Vagina (tissue), 2 donors: ENCODE measurements at regions not wholly inside any gene's neighbourhood (a gene's known extent, or its start where the extent isn't known, plus 50 kb on each side); places are given as distances from the start of the nearest gene placed in this dataset.

Experiments
- POLR2A ChIP-seq, 2 donors: fragments of 450-650 bp; IDR thresholded peaks; one replicate each; pipeline ENCODE4 v1.6.1; 2017; ENCODE audit warnings: antibody characterized with exemption in 2 of 2, mild to moderate bottlenecking in 2 of 2, moderate library complexity in 2 of 2
- TF ChIP-seq, protein P1 (sequence below), 3 experiments: fragments of 450-650 bp in 2 of 3; fragments of 200-600 bp in 1 of 3; sonication (generic) in 1 of 3; IDR thresholded peaks; one replicate each; pipeline ENCODE4 v1.5.1; 2017 to 2019; ENCODE audit warnings: antibody characterized with exemption in 3 of 3, mild to moderate bottlenecking in 2 of 3, moderate library complexity in 2 of 3

DNA sequence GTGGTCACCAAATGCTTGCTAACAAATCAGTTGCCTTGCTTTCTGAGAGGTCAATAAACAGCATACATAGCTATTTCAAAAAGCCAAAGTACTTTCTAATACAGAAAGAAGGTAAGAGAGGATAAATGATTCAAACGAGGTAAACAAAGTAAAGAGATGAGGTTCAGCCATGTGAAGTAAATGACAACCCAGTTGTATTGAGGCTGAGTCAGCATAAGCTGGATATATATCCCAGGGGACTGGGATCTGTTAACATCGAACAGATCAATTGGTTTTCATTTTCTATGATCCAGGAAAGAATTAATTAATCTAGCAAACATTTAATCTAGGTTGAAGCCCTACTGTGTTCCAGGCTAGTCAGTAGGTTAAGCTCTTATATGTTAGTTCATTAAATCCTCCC is 97.3 kb upstream of the GRIA3 start:
- TF ChIP-seq, protein P1, sequence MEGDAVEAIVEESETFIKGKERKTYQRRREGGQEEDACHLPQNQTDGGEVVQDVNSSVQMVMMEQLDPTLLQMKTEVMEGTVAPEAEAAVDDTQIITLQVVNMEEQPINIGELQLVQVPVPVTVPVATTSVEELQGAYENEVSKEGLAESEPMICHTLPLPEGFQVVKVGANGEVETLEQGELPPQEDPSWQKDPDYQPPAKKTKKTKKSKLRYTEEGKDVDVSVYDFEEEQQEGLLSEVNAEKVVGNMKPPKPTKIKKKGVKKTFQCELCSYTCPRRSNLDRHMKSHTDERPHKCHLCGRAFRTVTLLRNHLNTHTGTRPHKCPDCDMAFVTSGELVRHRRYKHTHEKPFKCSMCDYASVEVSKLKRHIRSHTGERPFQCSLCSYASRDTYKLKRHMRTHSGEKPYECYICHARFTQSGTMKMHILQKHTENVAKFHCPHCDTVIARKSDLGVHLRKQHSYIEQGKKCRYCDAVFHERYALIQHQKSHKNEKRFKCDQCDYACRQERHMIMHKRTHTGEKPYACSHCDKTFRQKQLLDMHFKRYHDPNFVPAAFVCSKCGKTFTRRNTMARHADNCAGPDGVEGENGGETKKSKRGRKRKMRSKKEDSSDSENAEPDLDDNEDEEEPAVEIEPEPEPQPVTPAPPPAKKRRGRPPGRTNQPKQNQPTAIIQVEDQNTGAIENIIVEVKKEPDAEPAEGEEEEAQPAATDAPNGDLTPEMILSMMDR (IDR thresholded peaks at IDR 0.05), result no peak
- no peak for TF ChIP-seq POLR2A (IDR thresholded peaks at IDR 0.05)
